ENCODE measurements at regions not wholly inside any gene's neighbourhood (a gene's known extent, or its start where the extent isn't known, plus 50 kb on each side); places are given as distances from the start of the nearest gene placed in this dataset.

GRCh38 chr4:18882468-18882867 lies 860.9 kb upstream of the LCORL start:
- DNase-seq (ENCODE audit: low read depth in 2 of 2) = no peak

DNA sequence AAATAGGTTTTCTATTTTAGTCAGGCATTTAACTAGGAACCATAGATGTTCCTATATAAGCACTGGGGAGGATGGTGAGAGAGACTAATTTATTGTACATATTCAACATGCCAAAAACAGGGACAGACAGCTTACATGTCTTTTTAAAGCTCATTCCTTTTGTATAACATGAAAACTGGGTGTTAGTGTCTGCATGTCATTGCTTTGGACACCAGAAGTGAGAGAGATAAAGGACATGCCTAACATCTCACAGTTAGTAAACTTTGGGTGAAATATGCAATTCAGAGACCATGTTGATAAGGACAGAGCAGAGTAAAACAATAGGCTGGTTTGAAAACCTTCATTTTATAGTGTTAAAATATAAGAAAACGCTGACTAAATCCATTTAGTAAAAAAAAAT lies 860.0 kb upstream of the LCORL start:
- DNase-seq (ENCODE audit: low read depth in 2 of 2) = no peak

DNA sequence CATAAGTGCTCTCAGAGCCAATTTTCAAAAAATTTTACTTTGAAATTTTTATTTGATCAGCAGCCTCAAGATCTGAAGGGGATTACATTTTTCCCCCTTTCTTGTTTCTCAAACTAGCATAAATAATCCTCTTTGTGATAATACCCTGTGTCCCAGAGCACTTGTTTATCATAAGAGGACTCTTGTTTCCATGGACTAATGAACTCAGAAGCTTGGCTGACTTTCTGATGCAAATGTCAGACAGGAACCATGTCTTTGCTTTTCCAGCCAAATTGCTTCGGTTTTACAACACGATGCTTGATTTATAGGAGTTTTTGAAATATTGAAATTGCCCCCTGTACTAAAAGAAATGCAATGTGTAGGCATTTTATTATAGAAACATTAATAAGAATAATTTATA lies 859.3 kb upstream of the LCORL start:
- DNase-seq (ENCODE audit: low read depth in 2 of 2) = no peak

DNA sequence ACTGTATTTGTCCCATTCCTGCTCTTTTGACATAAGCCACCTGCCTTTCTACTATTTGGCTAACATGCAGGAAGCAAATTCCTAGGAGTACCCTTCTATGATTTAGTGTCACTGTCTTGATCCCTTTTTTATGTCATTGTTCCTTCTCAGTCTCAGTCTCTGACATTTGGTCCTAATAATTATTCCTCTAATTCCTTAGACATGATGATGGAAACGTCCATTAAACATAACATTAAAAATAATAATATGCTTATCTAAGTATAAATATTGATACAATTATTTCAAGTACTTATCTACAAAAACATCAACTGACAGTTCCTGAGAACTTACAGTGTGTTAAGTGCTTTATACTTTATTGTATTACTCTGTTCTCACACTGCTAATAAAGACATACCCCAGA lies 857.0 kb upstream of the LCORL start:
- DNase-seq (ENCODE audit: low read depth in 2 of 2) = no peak

GRCh38 chr4:18869166-18869565 lies 847.6 kb upstream of the LCORL start:
- DNase-seq (ENCODE audit: low read depth in 2 of 2) = no peak

GRCh38 chr4:18860836-18861530 lies 839.4 kb upstream of the LCORL start:
- DNase-seq (ENCODE audit: low read depth in 2 of 2) = no peak

DNA sequence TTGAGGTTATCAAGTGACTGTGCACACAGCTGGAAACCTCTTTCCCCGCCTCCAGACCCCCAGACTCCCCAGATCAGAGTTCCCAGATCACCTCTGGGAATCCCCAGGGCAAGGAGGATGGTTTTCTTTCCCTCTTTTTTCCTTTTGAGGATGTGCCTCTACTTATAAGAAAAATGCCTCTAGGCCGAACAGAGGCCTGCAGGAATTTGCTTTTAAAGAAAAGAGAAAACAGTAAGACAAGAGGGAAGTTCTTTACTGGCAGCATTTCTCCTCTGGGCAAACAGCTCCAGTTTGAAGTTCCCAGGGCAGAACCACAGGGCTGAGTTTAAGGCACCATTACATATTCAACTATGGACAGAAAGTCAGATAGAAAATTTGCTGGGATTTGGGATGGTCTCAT lies 837.9 kb upstream of the LCORL start:
- no peak for DNase-seq (ENCODE audit: low read depth in 2 of 2)

- DNase-seq (ENCODE audit: low read depth in 2 of 2) = no peak
These were observed 836.8 kb upstream of the LCORL start for GRCh38 chr4:18858229-18858922.

GRCh38 chr4:18850867-18851266 lies 829.3 kb upstream of the LCORL start:
- DNase-seq (ENCODE audit: low read depth in 2 of 2) = no peak

GRCh38 chr4:18847249-18847890 lies 825.8 kb upstream of the LCORL start:
- no peak for DNase-seq (ENCODE audit: low read depth in 2 of 2)

- no peak for DNase-seq (ENCODE audit: low read depth in 2 of 2)
These were observed 824.8 kb upstream of the LCORL start for GRCh38 chr4:18846313-18846712.

DNA sequence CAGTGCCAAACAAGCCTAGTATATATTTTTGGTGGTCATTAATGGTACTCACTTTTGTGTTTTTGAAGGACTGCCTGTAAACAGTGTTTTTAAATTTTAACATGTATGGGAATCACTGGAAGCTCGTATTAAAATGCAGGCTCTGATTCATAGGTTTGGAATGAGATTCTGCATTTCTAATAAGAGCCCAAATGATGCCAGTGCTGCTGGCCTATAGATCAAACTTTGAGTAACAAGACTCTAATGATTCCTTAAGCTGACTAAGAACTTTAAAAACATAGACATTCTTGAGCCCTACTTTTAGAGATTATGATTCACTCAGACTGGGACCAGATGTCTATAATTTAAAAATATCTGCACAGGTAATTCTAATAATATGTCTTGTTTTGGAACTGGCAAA lies 823.2 kb upstream of the LCORL start:
- no peak for DNase-seq (ENCODE audit: low read depth in 2 of 2)

- no peak for DNase-seq (ENCODE audit: low read depth in 2 of 2)
These were observed 820.9 kb upstream of the LCORL start for GRCh38 chr4:18842431-18842830.

DNA sequence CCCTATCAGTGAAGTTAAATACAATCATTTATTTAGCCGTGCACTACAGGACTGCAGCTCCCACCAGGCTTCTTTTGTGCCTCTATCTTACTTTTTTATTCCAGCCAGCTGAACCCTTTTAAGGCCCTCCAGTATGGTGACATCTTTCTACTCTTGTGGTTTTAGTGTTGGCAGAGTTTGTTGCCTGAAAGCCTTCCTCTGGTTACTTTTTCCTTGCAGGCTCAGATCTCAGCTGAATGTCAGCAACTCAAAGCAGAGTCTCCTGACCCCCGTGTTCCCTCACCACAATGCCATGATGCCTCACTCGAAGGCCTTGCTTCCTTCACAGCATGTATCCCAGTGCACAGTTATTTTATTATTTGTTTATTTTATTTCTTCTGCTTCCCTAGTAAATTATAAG lies 818.9 kb upstream of the LCORL start:
- DNase-seq (ENCODE audit: low read depth in 2 of 2) = no peak

DNA sequence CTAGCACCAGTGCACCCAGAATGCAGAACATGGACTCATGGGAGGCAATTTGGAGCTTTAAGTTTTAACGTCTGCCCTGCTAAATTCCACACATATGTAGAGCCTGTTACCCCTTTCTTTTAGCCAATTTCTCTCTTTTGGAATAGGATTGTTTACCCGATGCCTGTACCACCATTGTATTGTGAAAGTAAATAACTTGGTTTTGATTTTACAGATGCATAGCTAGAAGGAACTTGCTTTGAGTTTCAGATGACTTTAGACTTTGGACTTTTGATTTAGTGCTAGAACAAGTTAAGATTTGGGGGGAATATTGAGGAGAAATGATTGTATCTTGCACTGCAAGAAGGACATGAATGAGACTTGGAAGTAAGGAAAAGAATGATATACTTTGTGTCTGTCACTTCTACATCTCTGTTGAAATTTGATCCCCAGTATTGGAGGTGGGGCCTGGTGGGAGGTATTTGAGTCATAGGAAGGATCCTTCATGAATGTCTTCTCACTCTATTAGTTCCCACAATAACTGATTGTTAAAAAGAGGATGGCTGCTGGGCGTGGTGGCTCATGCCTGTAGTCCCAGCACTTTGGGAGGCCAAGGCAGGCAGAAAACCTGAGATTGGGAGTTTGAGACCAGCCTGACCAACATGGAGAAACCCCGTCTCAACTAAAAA lies 794.8 kb upstream of the LCORL start:
- DNase-seq (ENCODE audit: low read depth in 2 of 2) = no peak

DNA sequence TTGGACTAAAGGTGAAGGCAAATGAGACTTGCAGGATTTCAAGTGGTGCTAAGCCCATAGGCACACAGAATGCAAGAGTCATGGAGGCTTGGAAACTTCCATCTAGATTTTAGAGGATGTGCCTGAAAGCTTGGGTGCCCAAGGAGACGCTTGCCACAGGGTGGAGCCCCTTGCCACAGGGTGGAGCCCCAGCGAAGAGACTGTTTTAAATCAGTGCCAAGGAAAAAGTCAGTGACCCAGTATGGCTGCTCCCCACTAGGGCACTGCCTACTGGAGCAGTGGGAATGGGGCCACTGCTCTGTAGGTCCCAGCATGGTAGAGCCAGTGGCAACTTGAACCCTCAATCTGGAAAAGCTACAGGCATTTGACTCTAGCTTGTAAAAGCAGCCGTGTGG lies 794.2 kb upstream of the LCORL start:
- DNase-seq (ENCODE audit: low read depth in 2 of 2) = no peak

DNA sequence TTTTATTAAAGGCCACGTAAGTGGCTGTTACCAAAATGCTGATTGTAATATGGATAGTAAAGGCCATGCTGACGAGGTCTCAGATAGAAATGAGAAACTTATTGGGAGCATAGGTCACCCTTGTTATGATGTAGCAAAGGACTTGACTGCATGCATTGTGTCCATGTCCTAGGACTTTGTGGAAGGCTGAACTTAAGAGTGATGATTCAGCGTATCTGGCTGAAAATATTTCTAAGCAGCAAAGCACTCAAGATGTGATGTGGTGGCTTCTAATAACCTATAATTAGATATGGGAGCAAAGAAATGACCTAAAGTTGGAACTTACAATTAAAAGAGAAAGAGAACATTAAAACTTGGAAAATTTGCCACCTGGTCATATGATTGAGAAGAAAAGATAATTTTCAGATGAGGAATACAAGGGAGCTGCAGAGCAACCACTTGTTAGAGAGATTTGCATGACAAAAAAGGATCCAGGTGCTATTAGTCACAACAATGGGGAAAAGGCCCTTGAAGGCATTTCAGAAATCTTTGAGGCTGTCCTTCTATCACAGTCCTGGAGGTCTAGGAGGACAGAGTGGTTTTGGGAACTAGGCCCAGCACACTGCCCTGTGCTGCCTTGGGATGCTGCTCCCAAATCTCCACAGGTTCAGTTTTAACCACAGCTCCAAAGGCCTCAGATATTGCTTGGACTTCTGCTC lies 793.7 kb upstream of the LCORL start:
- DNase-seq (ENCODE audit: low read depth in 2 of 2) = no peak

DNA sequence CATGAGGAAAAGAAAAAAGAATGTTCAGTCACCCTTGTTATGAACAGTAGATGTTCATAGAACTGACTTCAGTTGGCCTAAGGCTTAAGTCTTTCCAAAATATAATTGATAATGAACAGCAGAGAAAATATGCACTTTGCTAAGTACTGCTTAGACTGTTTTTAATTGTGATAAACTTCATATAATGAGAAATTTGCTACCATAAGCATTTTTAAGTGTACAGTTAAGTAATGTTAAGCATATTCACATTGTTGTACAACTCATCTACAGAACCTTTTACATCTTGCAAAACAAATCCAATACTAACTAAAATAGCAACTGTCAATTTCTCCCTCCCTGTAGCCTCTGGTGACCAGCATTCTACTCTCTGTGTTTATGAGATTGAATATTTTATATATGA lies 792.2 kb upstream of the LCORL start:
- no peak for DNase-seq (ENCODE audit: low read depth in 2 of 2)

GRCh38 chr4:18813055-18813454 lies 791.5 kb upstream of the LCORL start:
- DNase-seq (ENCODE audit: low read depth in 2 of 2) = no peak

- no peak for DNase-seq (ENCODE audit: low read depth in 2 of 2)
These were observed 782.2 kb upstream of the LCORL start for GRCh38 chr4:18803781-18804180.

- DNase-seq (ENCODE audit: low read depth in 2 of 2) = no peak
These were observed 776.6 kb upstream of the LCORL start for GRCh38 chr4:18798123-18798522.

DNA sequence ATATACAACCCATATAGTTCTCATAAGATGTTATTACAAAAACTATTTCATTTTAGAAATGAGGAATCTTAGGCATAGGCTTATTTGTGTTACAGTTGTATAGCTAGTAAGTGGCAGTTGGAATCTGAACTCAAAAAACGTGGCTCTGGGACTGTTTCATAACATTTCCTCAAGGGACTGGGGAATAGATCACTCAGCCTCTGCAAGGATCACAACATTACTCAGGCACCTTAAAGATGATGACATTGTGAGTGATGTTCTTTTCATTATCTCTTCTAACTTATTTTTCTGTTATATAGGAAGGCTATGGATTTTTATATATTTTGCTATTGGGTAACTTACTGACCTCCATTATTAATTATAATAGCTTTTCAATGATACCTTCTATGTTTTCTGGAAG lies 774.2 kb upstream of the LCORL start:
- no peak for DNase-seq (ENCODE audit: low read depth in 2 of 2)

Data from dermis microvascular lymphatic vessel endothelial cell (primary cell).